Loucy (cell line): ENCODE measurements at regions not wholly inside any gene's neighbourhood (a gene's known extent, or its start where the extent isn't known, plus 50 kb on each side); places are given as distances from the start of the nearest gene placed in this dataset.

Experiments used
- EZH2phosphoT487 ChIP-seq: fragments of 200-600 bp; IDR thresholded peaks from 2 replicates; pipeline ENCODE4 v1.6.1; 2018; ENCODE audit warnings: antibody characterized with exemption, mild to moderate bottlenecking, moderate library complexity, borderline replicate concordance
- TF ChIP-seq, protein P1 (sequence below): fragments of 200-600 bp; sonication (generic); conservative IDR thresholded peaks from 2 replicates; pipeline ENCODE4 v1.5.1; 2014; ENCODE audit warnings: mild to moderate bottlenecking, antibody characterized with exemption, low read length

DNA sequence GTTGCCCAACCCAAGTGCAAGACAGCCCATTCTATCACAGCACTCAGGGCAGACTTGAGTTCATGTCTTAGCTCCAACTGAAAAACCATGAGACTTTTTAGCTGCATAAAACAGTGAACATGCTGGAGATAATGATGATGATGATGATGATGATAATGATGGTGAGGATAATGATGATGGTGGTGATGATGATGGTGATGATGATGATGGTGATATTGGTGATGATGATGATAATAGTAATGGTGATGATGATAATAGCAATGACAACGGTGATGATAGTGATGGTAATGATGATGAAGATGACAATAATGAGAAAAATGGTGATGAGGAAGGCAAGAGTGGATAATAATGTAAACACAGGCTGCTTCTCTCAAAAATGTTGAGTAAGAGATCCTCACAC, 576.2 kb downstream of the BCL11B start:
- TF ChIP-seq, protein P1, sequence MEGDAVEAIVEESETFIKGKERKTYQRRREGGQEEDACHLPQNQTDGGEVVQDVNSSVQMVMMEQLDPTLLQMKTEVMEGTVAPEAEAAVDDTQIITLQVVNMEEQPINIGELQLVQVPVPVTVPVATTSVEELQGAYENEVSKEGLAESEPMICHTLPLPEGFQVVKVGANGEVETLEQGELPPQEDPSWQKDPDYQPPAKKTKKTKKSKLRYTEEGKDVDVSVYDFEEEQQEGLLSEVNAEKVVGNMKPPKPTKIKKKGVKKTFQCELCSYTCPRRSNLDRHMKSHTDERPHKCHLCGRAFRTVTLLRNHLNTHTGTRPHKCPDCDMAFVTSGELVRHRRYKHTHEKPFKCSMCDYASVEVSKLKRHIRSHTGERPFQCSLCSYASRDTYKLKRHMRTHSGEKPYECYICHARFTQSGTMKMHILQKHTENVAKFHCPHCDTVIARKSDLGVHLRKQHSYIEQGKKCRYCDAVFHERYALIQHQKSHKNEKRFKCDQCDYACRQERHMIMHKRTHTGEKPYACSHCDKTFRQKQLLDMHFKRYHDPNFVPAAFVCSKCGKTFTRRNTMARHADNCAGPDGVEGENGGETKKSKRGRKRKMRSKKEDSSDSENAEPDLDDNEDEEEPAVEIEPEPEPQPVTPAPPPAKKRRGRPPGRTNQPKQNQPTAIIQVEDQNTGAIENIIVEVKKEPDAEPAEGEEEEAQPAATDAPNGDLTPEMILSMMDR, result no peak
- TF ChIP-seq EZH2phosphoT487, result no peak
